ENCODE measurements at regions not wholly inside any gene's neighbourhood (a gene's known extent, or its start where the extent isn't known, plus 50 kb on each side); places are given as distances from the start of the nearest gene placed in this dataset.

GRCh38 chr6:79764747-79765146 is 133.6 kb downstream of the SH3BGRL2 start:
- TF ChIP-seq CTCF (conservative IDR thresholded peaks at IDR 0.05; ENCODE audit: low read depth, low read length) (no peak), EZH2 (IDR thresholded peaks at IDR 0.05; ENCODE audit: borderline replicate concordance, low read depth, low read length, poor library complexity, severe bottlenecking) (no peak)

Data from A673 (cell line).